RWPE1 (cell line): ENCODE measurements at regions not wholly inside any gene's neighbourhood (a gene's known extent, or its start where the extent isn't known, plus 50 kb on each side); places are given as distances from the start of the nearest gene placed in this dataset.
"Not testable (repeated sequence)": the region's sequence is repeated elsewhere in the genome, so short reads cannot be mapped to it uniquely, and the experiment has no call there.

ENCODE experiments used
- CTCF ChIA-PET: fragments of 350-600 bp; sonication (Branson Sonifier 250); formaldehyde crosslinking; extraction: SDS; loops from one replicate; lab custom pipeline; 2021; lab: Yijun Ruan, JAX
- POLR2A ChIA-PET: fragments of 400-600 bp; formaldehyde crosslinking; extraction: SDS; loops from one replicate; lab custom pipeline; 2020; ENCODE audit warnings: antibody characterized with exemption; ENCODE audit not compliant: low non-redundant PET; lab: Yijun Ruan, JAX
- DNase-seq: peaks from one replicate; pipeline ENCODE4 v3.0.0; 2012; ENCODE audit warnings: low spot score
- H3K27ac ChIP-seq: fragments of 450-650 bp; 2 replicates; pipeline ENCODE4 v1.5.1; 2017
- TF ChIP-seq, protein P1 (sequence below): fragments of 450-650 bp; conservative IDR thresholded peaks from 2 replicates; pipeline ENCODE4 v1.5.1; 2017; ENCODE audit warnings: low read depth, mild to moderate bottlenecking

DNA sequence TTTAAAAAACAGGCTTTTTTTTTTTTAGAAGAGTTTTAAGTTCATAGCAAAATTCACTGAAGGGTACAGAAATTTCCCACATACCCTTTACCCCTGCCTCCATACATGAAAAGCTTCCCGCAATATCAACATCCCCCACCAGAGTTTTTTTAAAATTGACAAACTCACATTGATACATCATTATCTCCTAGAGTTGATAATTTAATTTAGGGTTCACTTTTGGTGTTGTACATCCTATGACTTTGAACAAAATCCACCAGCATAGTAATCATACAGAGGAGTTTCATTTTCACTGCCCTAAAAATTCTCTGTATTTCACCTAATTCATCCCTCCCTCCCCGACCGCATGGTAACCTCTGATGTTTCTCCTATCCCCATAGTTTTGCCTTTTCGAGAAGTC, 53.6 kb upstream of the KCNK2 start:
- TF ChIP-seq, protein P1, sequence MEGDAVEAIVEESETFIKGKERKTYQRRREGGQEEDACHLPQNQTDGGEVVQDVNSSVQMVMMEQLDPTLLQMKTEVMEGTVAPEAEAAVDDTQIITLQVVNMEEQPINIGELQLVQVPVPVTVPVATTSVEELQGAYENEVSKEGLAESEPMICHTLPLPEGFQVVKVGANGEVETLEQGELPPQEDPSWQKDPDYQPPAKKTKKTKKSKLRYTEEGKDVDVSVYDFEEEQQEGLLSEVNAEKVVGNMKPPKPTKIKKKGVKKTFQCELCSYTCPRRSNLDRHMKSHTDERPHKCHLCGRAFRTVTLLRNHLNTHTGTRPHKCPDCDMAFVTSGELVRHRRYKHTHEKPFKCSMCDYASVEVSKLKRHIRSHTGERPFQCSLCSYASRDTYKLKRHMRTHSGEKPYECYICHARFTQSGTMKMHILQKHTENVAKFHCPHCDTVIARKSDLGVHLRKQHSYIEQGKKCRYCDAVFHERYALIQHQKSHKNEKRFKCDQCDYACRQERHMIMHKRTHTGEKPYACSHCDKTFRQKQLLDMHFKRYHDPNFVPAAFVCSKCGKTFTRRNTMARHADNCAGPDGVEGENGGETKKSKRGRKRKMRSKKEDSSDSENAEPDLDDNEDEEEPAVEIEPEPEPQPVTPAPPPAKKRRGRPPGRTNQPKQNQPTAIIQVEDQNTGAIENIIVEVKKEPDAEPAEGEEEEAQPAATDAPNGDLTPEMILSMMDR: no peak
- DNase-seq: no peak
- ChIA-PET CTCF (interaction anchor here (0.6 kb wide), 1 partner anchor 12 kb away, joined by 5 read pairs; no protein-coding TSS in a partner anchor), POLR2A (no interaction called here)
- H3K27ac ChIP-seq: no peak overlapping the region

DNA sequence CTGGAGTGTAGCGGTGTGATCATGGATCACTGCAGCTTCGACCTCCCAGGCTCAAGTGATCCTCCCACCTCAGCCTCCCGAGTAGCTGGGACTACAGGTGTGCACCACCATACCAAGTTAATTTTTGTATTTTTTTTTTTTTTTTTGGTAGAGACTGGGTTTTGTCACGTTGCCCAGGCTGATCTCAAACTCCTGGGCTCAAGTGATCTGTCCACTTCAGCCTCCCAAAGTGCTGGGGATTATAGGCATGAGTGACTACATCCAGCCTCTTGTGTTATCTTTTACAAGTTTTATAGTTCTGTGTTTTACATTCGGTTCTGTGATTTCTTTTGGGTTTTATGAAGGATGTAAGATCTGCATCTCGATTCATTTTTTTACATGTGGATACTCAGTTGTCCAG, 52.0 kb upstream of the KCNK2 start:
- CTCF ChIA-PET, POLR2A ChIA-PET: not testable (repeated sequence)

GRCh38 chr1:215031392-215031791, 51.1 kb upstream of the KCNK2 start:
- DNase-seq: no peak
- ChIA-PET CTCF (no interaction called here), POLR2A (no interaction called here)
- H3K27ac ChIP-seq: no peak overlapping the region
- TF ChIP-seq, protein P1: no peak

More for the DNA sequence above, 52.0 kb upstream of the KCNK2 start:
- DNase-seq, H3K27ac ChIP-seq: not testable (repeated sequence)
